ENCODE measurements at regions not wholly inside any gene's neighbourhood (a gene's known extent, or its start where the extent isn't known, plus 50 kb on each side); places are given as distances from the start of the nearest gene placed in this dataset.

DNA sequence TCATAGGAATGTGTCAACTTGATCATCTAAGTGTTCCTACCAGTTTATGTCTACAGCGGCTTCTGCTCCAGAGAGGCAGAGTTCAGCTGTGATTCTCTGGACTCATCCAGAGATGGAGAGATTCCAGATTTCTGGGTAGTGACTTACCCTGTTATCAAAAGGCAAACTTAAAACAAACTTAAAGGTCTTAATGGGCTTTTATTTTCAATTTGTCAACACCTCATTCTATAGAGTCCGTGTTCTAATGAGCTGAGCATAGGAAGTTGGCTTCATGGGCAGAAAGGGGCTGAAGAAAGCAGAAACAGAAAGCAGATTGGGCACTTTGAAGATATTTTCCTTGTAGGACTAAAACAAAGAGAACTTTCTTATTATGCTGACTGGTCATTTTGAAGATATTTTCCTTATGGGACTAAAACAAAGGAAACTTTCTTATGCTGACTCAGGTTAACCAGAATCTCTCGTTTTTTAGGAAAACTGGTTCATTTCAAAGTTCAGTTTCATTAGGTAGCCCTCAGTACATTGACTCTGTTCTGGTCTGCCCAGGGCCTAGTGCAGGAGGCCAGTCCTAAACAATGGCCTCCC, 185.1 kb downstream of the CDH26 start:
- dilution Hi-C loops (cut with HindIII; ENCODE audit: low sequenced_read_pairs, unreplicated experiment) (no loop called here), in situ Hi-C loops (cut with MboI; ENCODE audit: low sequenced_read_pairs) (no loop called here), intact Hi-C loops (cut with micrococcal nuclease) (no loop called here)
- H2BK5ac ChIP-seq (ENCODE audit: low read depth, low read length, poor library complexity, severe bottlenecking): no peak overlapping the region
- TF ChIP-seq NFE2L2 (IDR thresholded peaks at IDR 0.05; ENCODE audit: low read depth, low read length) (no peak), MAZ (IDR thresholded peaks at IDR 0.05; ENCODE audit: borderline replicate concordance, low read depth, low read length) (no peak), POLR2A (IDR thresholded peaks at IDR 0.05; ENCODE audit: low read depth, low read length) (no peak), SMC3 (IDR thresholded peaks at IDR 0.05; ENCODE audit: low read depth, low read length) (no peak), RFX5 (IDR thresholded peaks at IDR 0.05; ENCODE audit: low read depth, low read length) (no peak), MAFK (IDR thresholded peaks at IDR 0.05; ENCODE audit: low read depth, low read length) (peak; percentile 89), CHD1 (IDR thresholded peaks at IDR 0.05; ENCODE audit: low read depth, low read length) (no peak)
- TF ChIP-seq, protein P1, sequence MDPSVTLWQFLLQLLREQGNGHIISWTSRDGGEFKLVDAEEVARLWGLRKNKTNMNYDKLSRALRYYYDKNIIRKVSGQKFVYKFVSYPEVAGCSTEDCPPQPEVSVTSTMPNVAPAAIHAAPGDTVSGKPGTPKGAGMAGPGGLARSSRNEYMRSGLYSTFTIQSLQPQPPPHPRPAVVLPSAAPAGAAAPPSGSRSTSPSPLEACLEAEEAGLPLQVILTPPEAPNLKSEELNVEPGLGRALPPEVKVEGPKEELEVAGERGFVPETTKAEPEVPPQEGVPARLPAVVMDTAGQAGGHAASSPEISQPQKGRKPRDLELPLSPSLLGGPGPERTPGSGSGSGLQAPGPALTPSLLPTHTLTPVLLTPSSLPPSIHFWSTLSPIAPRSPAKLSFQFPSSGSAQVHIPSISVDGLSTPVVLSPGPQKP (IDR thresholded peaks at IDR 0.05; ENCODE audit: borderline replicate concordance, low read depth, low read length): no peak
- H3K79me1 ChIP-seq (ENCODE audit: low read depth in 1 of 2, low read length in 2 of 2): no peaks in the 10 kb centered on the region
- H4K5ac ChIP-seq (ENCODE audit: low read depth, low read length): no peak overlapping the region
- no peaks in the 10 kb centered on the region for H3K9me1 ChIP-seq (ENCODE audit: insufficient read depth, low read length)
- WGBS, 2 experiments (ENCODE audit: extremely low coverage in 2 of 2, insufficient read length in 1 of 2): 33% methylated on average over 1 of the region's 3 CpGs; no CpG with 5 or more reads in 1 of the 2 experiments
- no peak overlapping the region for H4K91ac ChIP-seq (ENCODE audit: insufficient read depth, low read depth, low read length)
- H4K20me1 ChIP-seq (ENCODE audit: insufficient read depth, low read length): no peaks in the 10 kb centered on the region
- H3K23ac ChIP-seq (ENCODE audit: low read depth, low read length): no peak overlapping the region
- no peak overlapping the region for H3K14ac ChIP-seq (replicated peaks; ENCODE audit: low read depth, low read length)
- ATAC-seq (ENCODE audit: low read depth) (no peak), DNase-seq (no peak)
- no peak overlapping the region for H2BK120ac ChIP-seq (ENCODE audit: low read depth, low read length)
- BruUV-seq (replicated peaks): no TSS peak
- H3K36me3 ChIP-seq (ENCODE audit: control insufficient read depth, insufficient read depth, low read length): no peaks in the 10 kb centered on the region
- H3K9me3 ChIP-seq (ENCODE audit: control insufficient read depth, insufficient read depth, low read length): no peaks in the 10 kb centered on the region
- H3K18ac ChIP-seq (ENCODE audit: low read depth, low read length): no peak overlapping the region
- no peak overlapping the region for H2AK9ac ChIP-seq (replicated peaks; ENCODE audit: low read depth, low read length, poor library complexity)
- no peak overlapping the region for H3K9ac ChIP-seq (ENCODE audit: low read depth, low read length)
- no peak overlapping the region for H3K4me3 ChIP-seq (ENCODE audit: insufficient read depth, low read depth, low read length)
- ChIA-PET POLR2A (ENCODE audit: unreplicated experiment) (no interaction called here), CTCF (interaction anchor here (0.8 kb wide), 1 partner anchor 10 kb away, joined by 3 read pairs; no protein-coding TSS in a partner anchor)
- no peak overlapping the region for H3K4me2 ChIP-seq (ENCODE audit: low read depth, low read length)
- H2BK15ac ChIP-seq (ENCODE audit: low read depth, low read length): no peak overlapping the region
- H2BK20ac ChIP-seq (ENCODE audit: low read depth, low read length): no peak overlapping the region
- no peaks in the 10 kb centered on the region for H3K27me3 ChIP-seq (ENCODE audit: control insufficient read depth, insufficient read depth, low read length)
- no peak overlapping the region for H3K27ac ChIP-seq (ENCODE audit: insufficient read depth, low read length)
- no peak overlapping the region for H2AK5ac ChIP-seq (ENCODE audit: low read depth, low read length)
- no peak overlapping the region for H3K56ac ChIP-seq (ENCODE audit: extremely low read depth, insufficient read depth, low read length)
- no peaks in the 10 kb centered on the region for H3K4me1 ChIP-seq (ENCODE audit: control insufficient read depth, insufficient read depth, low read length)
- H3K4ac ChIP-seq (ENCODE audit: low read depth, low read length): no peak overlapping the region
- H4K8ac ChIP-seq (ENCODE audit: low read depth in 2 of 2, low read length in 2 of 2): no peak overlapping the region
- no peak overlapping the region for H2AFZ ChIP-seq (replicated peaks; ENCODE audit: low read length, poor library complexity)
